GM19035 (cell line): ENCODE measurements at regions not wholly inside any gene's neighbourhood (a gene's known extent, or its start where the extent isn't known, plus 50 kb on each side); places are given as distances from the start of the nearest gene placed in this dataset.

Experiments
- ATAC-seq: cut with Tn5 transposase; IDR thresholded peaks from one replicate; pipeline ENCODE4 v1.9.1; 2021; ENCODE audit not compliant: unreplicated experiment

DNA sequence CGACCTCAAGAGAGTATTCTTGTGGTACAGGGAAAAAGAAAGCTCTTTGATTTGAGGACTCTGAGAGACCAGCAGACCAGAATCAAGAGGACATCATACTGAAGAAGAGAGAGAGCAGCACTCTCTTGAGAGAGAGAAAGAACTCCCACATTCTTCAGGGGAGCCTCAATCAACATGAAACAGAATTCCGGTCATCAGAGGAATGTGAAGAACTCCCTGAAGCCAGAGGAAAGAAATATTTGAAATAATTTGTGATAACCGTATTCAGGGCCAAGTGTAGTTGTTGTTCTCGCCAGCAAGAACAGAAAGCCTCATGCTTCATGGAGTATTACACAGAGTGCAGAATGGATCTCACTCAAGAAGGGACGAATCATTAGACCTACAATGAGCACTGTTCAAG lies 363.8 kb upstream of the TMEM132C start:
- ATAC-seq = no peak

DNA sequence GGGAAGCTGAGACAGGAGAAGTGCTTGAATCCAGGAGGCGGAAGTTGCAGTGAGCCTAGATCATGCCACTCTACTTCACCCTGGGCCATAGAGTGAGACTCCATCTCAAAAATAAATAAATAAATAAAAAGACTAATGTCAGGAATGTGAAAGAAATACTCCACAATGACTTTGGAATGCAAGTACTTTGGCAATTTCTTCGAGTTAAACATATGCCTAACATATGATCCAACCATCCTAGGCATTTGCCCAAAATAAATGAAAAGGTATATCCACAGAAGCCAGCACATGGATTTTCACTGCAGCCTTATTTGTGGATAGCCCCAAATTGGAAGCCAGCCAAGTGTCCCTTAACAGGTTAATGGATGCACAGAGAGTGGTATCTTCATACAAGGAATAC lies 357.9 kb upstream of the TMEM132C start:
- ATAC-seq = no peak

DNA sequence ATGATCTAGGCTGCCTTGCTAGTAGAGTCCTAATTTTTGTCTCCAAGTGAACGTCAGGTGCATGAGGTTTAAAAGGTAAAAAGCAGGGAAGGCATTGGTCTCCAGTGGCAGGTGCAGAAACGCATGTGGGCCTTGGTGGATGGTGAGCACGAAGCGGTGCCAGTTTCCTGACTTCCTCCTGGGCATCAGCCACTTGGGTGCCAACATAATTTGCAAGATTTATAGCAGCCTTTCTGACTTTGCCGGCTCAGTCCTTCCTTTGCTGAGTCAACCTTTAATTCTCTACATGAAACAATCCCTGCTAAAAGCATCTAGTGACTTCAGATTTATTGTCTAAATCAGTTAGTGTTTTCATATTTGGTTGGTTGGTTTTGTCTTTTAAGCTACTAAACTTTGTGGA lies 355.7 kb upstream of the TMEM132C start:
- ATAC-seq = no peak

DNA sequence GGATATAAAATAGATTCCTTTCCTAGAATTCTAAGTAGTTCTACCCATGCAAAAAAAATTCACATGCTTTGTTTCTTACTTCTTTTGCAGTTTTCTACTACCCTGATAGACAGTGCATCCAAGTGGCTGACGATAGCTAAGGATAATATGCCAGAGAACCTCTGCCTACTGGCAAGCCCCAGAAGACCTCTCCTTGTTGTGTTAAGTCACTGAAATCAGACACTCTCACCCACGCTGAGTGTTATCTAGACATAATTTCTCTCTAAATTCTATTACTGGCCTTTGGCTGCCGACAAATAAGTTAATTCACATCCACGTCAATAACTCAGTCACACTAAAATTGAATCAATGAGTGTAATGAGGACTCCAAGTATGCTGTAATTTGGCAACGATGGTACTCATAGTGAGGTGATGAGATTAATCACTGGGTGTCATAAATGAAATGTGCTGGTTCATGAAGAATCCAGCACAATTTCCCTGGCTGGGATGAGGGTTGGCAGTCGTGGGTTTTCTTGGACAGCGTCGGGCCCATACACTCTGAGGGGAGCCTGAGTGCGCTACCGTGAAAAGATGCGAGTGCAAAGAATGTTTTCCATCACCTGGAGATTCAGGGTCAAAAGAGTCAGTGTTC lies 354.8 kb upstream of the TMEM132C start:
- no peak for ATAC-seq

DNA sequence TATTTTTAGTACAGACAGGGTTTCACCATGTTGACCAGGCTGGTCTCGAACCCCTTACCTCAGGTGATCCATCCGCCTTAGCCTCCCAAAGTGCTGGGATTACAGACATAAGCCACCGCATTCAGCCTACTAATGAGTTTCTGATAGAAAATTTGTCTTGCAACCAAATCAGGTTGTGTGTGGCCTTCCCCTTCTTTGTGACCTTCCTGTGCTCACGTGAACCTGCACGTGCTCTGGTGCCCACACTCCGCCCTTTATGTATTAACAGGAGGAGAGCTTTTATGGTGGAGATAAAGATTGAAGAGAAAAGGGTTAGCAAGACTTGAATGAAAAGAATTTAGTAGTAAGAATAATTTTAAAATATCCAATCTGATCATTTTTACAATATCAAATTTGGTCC lies 343.5 kb upstream of the TMEM132C start:
- no peak for ATAC-seq

DNA sequence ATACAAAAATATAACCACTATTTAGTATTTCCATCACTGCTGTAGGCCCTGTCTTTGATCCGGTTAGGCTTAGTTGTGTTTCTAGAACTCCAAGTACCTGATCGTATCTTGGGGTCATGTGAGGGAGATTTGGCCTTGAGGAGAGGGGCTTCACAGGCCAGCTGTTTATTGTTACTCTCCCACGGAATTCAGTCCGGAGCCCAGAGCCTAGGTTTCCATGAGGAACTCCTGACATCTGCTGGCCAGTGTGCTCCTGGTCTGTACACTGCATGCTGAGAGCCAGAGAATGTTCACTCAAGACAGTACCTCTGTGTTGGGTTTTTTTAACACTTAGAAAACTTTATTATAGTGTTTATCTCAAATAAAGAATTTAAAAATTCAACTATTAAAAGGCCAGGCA lies 341.0 kb upstream of the TMEM132C start:
- ATAC-seq = no peak

DNA sequence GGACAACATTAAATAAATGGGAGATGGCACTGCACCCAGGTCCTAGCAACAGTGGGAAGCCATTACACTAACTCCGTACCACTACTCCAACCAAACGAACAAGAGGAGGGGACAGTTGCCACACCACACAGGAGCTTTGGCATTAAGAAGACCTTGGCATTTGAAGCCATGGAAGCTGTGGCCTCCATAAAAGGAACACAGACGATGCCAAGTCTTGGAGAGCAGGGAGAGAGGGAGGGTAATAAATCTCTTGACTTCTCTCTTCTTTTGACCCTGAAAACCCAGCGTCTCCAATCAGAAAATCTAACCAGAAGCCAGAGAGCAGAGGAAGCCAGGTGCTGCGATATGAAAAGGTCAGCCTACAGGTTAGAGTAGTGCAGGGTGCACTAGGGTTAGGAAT lies 338.8 kb upstream of the TMEM132C start:
- no peak for ATAC-seq

DNA sequence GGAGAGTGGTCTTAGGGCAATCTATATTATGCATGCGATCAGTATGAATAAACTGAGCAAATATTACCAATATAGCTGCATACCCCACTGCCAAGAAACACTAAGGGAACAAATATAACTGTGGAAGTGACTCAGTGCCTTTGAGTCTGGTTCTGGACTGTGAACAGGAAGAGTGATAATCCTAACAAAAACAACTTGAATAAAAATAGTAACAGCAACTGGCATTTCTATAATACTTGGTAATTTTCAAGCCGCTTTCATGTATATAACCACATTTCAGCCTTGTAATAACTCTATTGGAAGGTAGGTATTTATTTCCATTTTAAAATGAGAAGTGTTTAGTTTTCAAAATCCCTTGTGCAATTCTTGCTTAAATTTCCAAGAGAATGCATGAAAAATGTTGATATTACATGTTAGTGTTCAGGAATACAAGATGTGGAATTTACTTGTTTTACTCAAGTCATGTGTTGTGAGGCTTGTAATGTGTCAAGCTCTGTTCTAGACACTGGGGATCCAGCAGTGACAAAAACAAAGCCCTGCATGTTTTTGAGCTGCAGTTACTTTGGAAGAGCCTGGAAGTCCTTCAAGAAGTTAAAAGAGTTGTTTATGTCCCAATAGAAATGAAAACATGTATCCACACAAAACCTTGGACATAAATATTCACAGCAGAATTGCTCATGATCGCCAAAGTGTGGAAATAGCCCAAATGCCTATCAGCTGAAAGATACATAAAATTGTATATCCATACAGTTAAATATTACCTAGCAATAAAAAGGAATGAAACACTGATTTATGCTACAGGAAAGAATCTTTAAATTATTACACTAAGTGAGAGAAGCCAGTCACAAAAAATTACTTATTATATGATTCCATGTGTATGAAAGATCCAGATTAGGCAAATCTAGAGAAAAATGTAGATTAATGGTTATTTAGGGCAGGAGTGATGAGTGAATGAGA lies 338.1 kb upstream of the TMEM132C start:
- no peak for ATAC-seq

DNA sequence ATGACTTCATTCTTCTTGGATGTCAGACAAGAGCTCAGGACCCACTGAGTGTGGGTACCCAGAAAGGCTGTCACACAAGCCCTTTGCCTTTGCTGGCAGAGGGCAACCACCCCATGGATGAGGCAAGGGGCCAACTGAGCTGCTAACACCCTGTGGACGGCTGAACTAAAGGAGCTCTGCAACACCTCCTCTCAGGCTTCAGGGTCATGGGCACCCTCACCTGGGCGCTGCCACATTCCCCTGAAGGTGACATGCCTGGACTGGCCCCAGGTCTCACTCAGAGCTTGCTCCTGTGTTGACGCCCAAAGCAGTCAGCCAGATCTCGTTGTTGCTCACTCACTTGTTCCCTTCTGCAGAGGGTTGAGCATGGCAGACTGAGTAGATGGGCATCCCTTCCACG lies 336.8 kb upstream of the TMEM132C start:
- ATAC-seq = no peak

DNA sequence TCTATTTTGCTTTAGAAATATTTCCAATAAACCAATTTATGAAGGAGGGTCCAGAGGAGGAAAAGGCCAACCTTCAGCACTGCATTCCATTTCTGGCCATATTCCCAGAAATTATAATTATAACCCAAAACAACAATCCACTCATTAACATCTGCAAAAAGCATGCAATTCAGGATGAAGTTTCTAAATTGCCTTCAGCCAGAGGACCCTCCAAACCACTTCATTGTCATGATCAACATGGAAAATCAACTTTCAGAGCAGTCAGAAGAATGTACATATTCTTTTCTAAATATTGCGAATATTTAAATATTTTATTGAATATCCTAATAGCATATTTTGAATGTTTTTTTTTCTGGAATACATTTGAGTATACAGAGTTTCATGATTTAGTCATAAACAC lies 332.6 kb upstream of the TMEM132C start:
- no peak for ATAC-seq

DNA sequence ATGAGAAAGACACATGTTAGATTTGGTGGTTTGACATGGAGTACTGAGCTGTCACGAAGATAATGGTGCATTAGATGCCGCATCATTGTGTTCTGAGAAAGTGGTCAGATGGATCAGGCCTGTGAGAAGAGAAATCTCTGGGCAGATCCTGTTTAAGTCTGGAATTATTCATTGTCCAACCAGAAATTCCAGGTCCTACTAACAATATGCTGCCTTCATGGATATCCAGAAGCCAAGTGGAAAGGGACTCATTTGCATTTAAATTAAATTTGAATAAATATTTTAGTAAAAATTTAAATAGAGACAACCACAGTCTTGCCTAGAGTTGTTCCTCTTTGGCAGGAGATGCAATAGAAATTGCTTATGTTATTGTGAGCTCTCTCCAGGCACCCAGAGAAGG lies 330.5 kb upstream of the TMEM132C start:
- ATAC-seq = no peak

DNA sequence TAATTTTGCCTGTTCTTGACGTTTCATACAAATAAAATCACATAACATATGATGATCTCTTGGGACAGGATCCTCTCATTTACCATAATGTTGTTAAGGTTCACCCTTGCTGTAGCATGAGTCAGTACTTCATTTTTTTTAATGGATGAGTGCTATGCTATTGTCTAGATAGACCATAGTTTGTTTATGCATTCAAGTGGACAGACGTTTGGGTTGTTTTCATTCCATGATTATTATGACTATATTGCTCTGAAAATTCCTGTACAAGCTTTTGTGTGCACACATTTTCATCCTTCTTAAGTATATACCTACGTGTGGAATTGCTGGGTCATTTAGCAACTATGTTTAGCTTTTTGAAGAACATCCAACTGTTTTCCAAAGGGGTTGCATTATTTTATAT lies 325.6 kb upstream of the TMEM132C start:
- no peak for ATAC-seq

DNA sequence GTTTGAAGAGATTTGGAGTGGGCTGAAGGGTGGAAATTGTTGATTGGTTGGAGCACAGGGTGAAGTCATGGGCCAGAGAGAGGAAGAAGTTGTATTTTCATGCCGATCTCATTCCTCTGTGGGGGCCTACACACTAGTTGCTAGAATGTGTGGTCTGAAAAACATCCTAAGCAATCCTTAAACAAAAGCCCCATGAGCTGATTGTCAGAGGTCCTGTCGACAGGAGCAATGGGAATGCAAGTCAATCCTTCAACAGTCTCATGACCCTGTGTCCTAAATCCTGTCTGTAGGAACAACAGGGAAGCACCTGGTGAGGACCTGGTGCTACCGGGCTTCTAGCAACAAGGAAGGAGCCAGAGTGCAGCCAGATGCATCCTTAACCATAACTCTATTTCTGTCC lies 324.0 kb upstream of the TMEM132C start:
- ATAC-seq = no peak

DNA sequence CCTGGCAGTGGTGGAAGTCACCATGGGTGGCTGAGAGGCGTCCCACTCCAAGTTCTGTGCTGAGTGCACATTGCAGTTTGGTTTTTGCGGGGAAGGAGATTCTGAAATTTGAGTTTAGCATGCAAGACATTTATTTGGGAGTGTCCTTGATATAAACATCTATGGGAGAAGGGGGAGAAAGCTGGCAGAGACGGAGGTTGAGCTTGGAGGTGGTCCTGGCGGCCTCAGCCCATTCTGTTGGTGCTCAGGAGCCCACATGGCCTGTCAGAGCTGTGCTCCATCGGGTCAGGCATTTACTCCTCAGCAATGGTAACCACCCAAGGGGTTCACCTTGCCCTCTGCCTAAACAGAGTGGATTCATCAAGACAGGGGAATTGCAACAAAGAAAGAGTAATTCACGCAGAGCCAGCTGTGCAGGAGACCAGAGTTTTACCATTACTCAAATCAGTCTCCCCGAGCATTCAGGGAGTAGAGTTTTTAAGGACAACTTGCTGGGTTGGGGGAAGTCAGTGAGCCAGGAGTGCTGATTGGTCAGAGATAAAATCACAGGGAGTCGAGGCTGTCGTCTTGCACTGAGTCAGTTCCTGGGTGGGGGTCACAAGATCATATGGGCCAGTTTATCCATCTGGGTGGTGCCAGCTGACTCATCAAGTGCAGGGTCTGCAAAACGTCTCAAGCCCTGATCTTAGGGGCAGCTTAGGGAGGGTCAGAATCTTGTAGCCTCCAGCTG lies 323.3 kb upstream of the TMEM132C start:
- ATAC-seq = no peak

DNA sequence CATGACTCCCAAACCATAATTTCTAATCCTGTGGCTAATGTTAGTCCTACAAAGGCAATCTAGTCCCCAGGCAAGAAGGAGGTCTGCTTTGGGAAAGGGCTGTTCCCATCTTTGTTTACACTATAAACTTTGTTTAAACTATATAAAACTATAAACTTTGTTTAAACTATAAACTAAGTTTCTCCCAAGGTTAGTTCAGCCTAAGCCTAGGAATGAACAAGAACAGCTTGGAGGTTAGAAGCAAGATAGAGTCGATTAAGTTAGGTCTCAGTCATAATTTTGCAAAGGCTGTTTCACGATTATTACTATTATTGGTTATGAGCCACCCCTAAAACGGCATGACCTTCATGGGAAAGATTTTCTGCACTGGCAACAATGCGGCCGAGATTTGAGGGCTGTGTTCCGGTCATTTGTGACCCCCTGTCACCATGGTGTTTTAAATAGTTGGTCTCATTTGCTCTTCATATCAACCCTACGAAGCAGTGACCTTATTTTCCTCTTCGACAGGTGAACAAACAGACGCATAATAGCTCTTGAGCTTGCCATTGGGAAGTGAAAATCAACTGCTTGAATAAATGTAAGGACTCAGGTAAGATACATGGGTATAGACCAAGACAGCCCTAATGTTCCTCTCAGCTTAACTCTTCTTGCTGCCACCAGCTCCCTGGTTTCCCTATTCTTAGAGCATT lies 322.6 kb upstream of the TMEM132C start:
- no peak for ATAC-seq

DNA sequence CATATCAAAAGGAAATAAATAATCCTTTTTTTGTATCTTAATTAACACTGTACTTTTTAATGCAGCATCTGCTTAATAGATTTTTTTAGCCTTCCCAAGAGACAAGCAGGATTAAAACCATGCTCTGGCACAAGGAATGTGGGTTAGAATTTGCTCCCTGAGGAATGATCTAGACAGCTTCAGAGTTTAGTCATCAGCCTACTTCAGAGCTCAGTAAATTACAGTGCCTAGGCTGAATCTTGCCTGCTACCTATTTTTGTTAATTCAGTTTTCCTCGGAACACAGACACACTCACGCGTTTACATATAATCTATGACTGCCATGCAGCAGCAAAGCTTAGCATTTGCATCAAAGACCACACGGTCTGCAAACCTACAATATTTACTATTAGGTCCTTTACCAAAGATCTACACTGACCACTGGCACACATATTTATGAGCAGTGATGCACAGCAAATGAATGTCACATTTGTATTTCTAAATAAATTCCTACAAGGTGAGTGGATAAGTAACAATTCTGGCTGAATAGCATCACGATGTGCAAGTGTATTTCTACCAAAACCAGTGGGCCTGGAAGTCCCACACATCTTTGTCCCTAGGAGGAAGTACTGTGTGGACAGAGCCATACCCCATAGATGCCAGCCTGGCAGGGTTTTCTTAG lies 309.8 kb upstream of the TMEM132C start:
- no peak for ATAC-seq

DNA sequence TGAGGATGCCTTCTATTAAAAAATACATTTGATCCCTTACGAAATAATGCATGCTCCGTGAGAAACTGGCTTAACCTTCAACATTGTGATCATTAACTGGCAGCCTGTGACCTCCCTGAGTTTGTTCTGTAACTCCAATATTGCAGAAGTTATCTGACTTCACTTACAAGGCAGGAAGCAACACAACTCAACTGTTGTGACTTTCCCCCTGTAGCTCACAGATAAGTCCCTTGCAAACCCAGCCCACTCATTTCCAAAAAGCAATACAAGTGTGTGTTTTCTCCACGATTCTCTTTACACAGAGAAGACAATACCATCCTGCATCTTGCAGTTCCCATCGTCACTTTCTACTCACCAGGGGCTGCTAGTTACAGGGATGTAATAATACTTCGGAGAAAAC lies 304.7 kb upstream of the TMEM132C start:
- no peak for ATAC-seq

DNA sequence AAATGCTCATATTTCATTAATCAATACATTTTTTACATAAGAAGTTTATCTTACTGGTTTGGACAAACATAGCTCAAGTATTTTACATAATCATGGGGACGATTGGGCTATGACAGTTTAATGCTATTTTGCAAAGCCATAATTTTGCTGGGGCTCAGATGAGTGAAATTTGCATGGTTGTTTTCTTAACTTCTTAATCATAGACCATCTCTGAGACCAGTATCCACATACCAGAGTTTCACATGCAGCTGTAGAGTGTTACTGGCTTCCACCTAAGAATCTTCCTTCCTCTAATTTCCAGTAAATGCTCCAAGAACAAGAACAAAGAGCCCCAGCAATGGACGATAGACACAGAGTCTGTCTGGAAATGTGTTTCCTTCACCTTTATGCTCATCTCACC lies 303.0 kb upstream of the TMEM132C start:
- no peak for ATAC-seq

DNA sequence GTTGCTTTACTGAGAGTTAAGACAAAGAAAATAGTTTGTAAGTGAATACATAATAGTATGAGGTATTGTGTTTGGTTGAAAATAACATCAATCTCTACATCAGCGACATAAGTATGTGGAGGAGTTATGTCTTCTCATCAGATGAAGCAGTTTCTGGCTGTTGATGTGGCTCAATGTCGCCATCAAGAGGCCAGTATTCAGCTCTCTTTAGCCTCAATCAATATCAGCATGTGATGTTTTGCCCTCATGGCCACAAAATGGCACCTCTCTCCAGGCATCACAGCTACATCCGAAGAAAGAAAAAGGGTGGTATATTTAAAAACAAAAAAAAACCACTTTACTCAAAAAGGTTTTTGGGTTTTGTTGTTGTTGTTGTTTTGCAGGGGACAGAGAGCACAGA lies 302.3 kb upstream of the TMEM132C start:
- no peak for ATAC-seq

DNA sequence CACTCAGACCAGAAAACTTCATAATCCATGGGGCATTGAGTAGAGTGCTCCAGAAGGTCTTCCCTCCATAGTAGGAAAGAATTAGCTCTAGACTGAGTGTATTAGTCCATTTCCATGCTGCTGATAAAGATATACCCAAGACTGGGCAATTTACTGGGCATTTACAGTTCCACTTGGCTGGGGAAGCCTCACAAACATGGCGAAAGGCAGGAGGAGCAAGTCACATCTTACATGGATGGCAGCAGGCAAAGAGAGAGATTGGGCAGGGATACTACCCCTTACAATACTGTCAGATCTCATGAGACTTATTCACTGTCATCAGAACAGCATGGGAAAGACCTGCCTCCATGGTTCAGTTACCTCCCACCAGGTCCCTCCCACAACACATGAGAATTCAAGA lies 300.6 kb upstream of the TMEM132C start:
- ATAC-seq = no peak

DNA sequence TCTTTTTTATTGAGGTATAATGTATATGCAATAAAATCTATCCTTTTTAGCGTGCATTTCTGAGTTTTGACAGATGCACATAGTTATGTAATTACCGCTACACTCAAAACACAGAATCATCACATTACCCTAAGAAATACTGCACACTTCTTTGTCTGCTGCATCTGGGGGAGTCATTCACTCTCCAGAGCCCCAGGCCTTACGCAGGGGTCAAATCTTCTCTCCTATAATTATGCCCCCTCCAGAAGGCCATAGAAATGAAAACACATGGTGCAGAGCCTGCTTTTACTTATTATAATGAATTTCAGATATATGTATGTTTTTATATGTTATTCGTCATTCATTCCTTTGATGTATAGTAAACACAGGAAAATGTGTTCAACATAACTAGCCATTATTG lies 296.5 kb upstream of the TMEM132C start:
- no peak for ATAC-seq
